Fibroblast of pulmonary artery (primary cell): ENCODE measurements at regions not wholly inside any gene's neighbourhood (a gene's known extent, or its start where the extent isn't known, plus 50 kb on each side); places are given as distances from the start of the nearest gene placed in this dataset.

Source experiments
- DNase-seq: peaks from one replicate; pipeline ENCODE4 v3.0.0-alpha.2; 2010; ENCODE audit warnings: low read depth
- H3K4me3 ChIP-seq: replicated peaks from 2 replicates; pipeline ENCODE4 v1.5.1; 2011; ENCODE audit warnings: low read depth, mild to moderate bottlenecking, control low read depth, low read length, moderate library complexity
- TF ChIP-seq, protein P1 (sequence below): IDR thresholded peaks from 2 replicates; pipeline ENCODE4 v1.5.1; 2011; ENCODE audit warnings: mild to moderate bottlenecking, control low read depth, low read length, inconsistent platforms; ENCODE audit errors: missing control alignments

DNA sequence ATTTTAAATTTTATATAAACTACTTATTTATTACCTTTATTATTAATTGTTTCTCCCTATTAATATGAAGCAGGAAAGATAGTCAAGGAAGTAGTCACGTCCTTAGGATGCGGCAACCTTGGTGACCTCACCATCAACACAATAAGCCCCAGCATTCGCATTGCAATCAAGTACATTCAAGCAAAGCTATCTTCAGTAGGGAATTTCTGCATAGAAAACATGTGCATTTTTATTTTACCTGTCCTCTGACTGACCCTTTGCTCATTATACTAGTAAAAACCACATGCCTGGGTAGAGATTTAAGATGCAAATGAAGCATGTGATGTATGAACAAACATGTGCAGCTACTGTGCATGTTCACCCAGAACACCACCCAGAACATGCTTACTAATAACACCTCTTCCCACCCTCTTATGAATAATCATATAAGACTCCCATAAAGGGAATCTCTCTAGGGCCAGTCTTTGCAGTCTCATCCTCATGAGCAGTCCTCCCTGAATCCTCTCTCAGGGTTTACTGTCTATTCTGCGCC is 869.6 kb downstream of the TAF11L14 start:
- TF ChIP-seq, protein P1, sequence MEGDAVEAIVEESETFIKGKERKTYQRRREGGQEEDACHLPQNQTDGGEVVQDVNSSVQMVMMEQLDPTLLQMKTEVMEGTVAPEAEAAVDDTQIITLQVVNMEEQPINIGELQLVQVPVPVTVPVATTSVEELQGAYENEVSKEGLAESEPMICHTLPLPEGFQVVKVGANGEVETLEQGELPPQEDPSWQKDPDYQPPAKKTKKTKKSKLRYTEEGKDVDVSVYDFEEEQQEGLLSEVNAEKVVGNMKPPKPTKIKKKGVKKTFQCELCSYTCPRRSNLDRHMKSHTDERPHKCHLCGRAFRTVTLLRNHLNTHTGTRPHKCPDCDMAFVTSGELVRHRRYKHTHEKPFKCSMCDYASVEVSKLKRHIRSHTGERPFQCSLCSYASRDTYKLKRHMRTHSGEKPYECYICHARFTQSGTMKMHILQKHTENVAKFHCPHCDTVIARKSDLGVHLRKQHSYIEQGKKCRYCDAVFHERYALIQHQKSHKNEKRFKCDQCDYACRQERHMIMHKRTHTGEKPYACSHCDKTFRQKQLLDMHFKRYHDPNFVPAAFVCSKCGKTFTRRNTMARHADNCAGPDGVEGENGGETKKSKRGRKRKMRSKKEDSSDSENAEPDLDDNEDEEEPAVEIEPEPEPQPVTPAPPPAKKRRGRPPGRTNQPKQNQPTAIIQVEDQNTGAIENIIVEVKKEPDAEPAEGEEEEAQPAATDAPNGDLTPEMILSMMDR: no peak
- no peak for DNase-seq
- no peak overlapping the region for H3K4me3 ChIP-seq

DNA sequence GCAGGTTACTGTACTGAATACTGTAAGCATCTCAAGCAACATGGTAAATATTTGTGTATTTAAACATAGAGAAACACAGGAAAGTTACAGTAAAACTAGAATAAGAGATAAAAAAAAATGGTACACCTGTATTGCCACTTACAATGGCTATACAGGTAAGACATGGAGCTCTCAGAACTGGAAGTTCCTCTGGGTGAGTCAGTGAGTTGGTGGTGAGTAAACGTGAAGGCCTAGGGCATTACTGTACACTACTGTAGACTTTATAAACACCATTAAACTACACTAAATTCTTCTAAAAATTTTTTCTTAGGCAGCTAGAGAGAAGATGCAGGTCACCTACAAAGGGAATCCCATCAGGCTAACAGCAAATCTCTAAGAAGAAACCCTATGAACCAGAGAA is 872.9 kb downstream of the TAF11L14 start:
- no peak for DNase-seq
- TF ChIP-seq, protein P1: no peak
- no peak overlapping the region for H3K4me3 ChIP-seq

DNA sequence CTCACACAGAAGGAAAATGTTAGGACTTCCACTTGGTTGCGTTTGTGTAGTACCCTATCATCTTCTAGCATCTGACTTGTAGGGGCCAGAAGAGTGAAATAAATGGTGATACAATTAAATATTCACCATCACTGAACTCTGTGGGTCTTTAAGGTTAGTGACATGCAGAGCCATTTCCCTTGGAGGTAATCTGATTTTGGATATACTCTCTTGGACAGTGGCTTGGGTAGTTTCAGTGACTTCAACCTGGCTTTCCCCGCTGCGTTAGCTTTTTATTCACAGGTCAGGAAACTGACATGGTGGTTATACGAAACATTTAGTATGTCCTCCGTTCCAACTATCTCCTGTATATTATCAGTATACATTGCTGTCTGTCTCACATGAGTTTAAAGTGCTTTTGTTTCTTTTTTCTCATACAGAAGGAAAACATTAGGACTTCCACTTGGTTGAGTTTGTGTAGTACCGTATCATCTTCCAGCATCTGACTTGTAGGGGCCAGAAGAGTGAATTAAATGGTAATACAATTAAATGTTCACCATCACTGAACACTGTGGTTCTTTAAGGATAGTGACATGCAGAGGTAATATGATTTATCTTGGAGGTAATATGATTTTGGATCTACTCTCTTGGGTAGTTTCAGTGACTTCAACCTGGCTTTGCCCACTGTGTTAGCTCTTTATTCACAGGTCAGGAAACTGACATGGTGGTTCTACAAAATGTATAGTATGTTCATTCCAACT is 883.6 kb downstream of the TAF11L14 start:
- TF ChIP-seq, protein P1: no peak

DNA sequence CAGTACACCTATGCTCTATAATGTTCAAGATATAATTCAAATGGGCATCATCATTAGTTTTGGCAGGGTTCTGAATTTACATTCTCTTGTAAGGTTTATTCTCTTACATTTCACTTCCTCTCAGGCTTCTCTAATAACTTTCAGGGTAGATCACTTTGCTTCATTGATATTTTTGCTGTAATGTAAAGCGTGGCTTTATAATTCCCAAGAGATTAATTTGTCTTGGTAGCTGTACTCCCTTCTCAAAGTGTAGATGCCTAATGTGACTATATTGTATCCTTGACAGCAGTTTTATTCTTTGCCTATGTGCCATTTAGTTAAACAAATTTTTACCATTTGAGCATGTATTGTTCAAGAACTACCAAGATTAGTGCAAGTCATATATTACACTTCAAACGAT is 889.1 kb downstream of the TAF11L14 start:
- TF ChIP-seq, protein P1: no peak
- no peak for DNase-seq
- no peak overlapping the region for H3K4me3 ChIP-seq

More for the DNA sequence above, 883.6 kb downstream of the TAF11L14 start:
- no peak overlapping the region for H3K4me3 ChIP-seq
- no peak for DNase-seq

DNA sequence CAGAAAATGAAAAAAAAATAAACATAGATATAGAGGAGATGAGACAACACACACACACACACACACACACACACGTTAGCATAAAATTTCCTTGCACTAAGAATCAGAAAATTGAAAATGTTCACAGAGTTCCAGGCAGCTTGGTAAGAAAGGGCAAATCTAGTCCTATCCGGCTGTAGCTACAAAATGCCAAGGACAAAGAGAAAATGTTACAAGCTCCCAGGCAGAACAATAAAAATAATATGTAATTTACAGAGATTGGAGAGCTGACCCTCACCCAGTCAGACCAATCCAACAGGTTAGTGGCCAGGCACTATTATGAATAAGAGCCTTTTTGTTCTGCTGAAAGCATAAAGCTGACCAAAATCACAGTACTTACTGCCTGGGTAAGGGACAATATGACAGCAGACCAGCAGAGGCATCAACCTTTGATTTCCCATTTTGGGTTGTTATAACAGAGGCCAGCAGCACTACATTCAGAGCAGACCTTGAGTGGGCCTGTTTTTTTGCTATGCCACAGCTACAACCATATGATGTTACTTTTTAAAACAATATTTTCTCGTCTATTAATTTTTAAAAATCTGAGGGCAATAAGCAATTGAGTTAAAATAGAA is 892.6 kb downstream of the TAF11L14 start:
- no peak overlapping the region for H3K4me3 ChIP-seq
- DNase-seq: no peak
- TF ChIP-seq, protein P1: no peak

DNA sequence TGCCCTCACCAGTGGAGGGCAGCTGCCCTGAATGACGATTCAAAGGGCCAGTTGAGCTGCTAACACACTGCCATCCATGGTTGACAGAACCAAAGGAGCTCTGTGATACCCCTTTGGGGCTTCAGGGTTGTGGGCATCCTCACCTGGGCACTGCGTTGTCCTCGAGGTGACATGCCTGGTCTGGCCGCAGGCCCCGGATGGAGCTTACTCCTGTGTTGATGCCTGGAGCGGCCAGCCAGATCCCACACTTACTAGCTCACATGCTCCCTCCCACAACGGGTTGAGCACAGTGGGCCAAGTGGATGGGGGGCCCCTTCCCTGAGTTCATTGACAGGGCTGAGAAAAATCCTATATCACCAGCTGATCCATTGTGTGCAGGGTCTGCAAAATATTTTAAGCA is 898.9 kb downstream of the TAF11L14 start:
- DNase-seq: no peak
- no peak overlapping the region for H3K4me3 ChIP-seq
- TF ChIP-seq, protein P1: no peak
